ENCODE measurements at regions not wholly inside any gene's neighbourhood (a gene's known extent, or its start where the extent isn't known, plus 50 kb on each side); places are given as distances from the start of the nearest gene placed in this dataset.

GRCh38 chr12:13784504-13784903 is 196.9 kb downstream of the GRIN2B start:
- intact Hi-C loops (cut with micrococcal nuclease; ENCODE audit: unreplicated experiment) = no loop called here
- in situ Hi-C loops (cut with HindIII; ENCODE audit: extremely low pct_ligation_motif_present, low pct_unique_long_range_greater_than_20kb) = no loop called here
- H3K36me3 ChIP-seq (replicated peaks in 1 of 2; ENCODE audit: control insufficient read depth in 1 of 2, insufficient read depth in 2 of 2, low read length in 2 of 2) = no peaks in the 10 kb centered on the region
- no peaks in the 10 kb centered on the region for H3K9me3 ChIP-seq (ENCODE audit: low read length)
- no CpG with 5 or more reads among the region's 1 CpG for WGBS (ENCODE audit: low lambda C conversion rate)
- H3K79me2 ChIP-seq (ENCODE audit: insufficient read depth, low read length) = no peaks in the 10 kb centered on the region
- TF ChIP-seq ZUFSP (CRISPR knock-in tag; IDR thresholded peaks at IDR 0.05; ENCODE audit: borderline replicate concordance) (no peak), THAP7 (CRISPR knock-in tag; IDR thresholded peaks at IDR 0.05) (no peak), ZBTB3 (CRISPR knock-in tag; IDR thresholded peaks at IDR 0.05; ENCODE audit: borderline replicate concordance, low read depth) (no peak)
- H3K9ac ChIP-seq (ENCODE audit: insufficient read depth, low read depth, low read length) = no peak overlapping the region
- H3K4me3 ChIP-seq (replicated peaks in 1 of 3; ENCODE audit: insufficient read depth in 1 of 3, low read depth in 2 of 3, low read length in 3 of 3) = no peak overlapping the region
- H3K27me3 ChIP-seq (ENCODE audit: control insufficient read depth in 1 of 2, insufficient read depth in 2 of 2, low read length in 2 of 2) = no peaks in the 10 kb centered on the region
- H2AFZ ChIP-seq (ENCODE audit: low read length) = no peak overlapping the region
- no peak for DNase-seq (ENCODE audit: low spot score)
- no peak for ATAC-seq
- H3K4me1 ChIP-seq (ENCODE audit: insufficient read depth, low read length) = no peaks in the 10 kb centered on the region
- no TSS peak for BruUV-seq (replicated peaks)
- ChIA-PET POLR2A (no interaction called here), CTCF (ENCODE audit: low intra/inter-chr PET ratio, low total read pairs) (no interaction called here)
- no peak overlapping the region for H3K4me2 ChIP-seq (ENCODE audit: low read depth, low read length)
- no peaks in the 10 kb centered on the region for H4K20me1 ChIP-seq (ENCODE audit: insufficient read depth, low read length)
- no peak for FAIRE-seq
- no peak overlapping the region for H3K27ac ChIP-seq (ENCODE audit: extremely low read length, insufficient read depth, low read length)

GRCh38 chr12:13780453-13780852 is 200.9 kb downstream of the GRIN2B start:
- no peaks in the 10 kb centered on the region for H3K36me3 ChIP-seq (replicated peaks in 1 of 2; ENCODE audit: control insufficient read depth in 1 of 2, insufficient read depth in 2 of 2, low read length in 2 of 2)
- intact Hi-C loops (cut with micrococcal nuclease; ENCODE audit: unreplicated experiment) = no loop called here
- H2AFZ ChIP-seq (ENCODE audit: low read length) = no peak overlapping the region
- no peaks in the 10 kb centered on the region for H3K9me3 ChIP-seq (ENCODE audit: low read length)
- H3K79me2 ChIP-seq (ENCODE audit: insufficient read depth, low read length) = no peaks in the 10 kb centered on the region
- 1% methylated on average over 2 of the region's 2 CpGs for WGBS (ENCODE audit: low lambda C conversion rate)
- BruUV-seq (replicated peaks) = no TSS peak
- FAIRE-seq (no peak), DNase-seq (ENCODE audit: low spot score) (no peak), ATAC-seq (no peak)
- no peak overlapping the region for H3K4me3 ChIP-seq (replicated peaks in 1 of 3; ENCODE audit: insufficient read depth in 1 of 3, low read depth in 2 of 3, low read length in 3 of 3)
- H3K4me2 ChIP-seq (ENCODE audit: low read depth, low read length) = no peak overlapping the region
- in situ Hi-C loops (cut with HindIII; ENCODE audit: extremely low pct_ligation_motif_present, low pct_unique_long_range_greater_than_20kb) = no loop called here
- POLR2A ChIA-PET = no interaction called here
- H4K20me1 ChIP-seq (ENCODE audit: insufficient read depth, low read length) = no peaks in the 10 kb centered on the region
- no peaks in the 10 kb centered on the region for H3K4me1 ChIP-seq (ENCODE audit: insufficient read depth, low read length)
- H3K9ac ChIP-seq (ENCODE audit: insufficient read depth, low read depth, low read length) = no peak overlapping the region
- no peak overlapping the region for H3K27ac ChIP-seq (ENCODE audit: extremely low read length, insufficient read depth, low read length)
- CTCF ChIA-PET (ENCODE audit: low intra/inter-chr PET ratio, low total read pairs) = no interaction called here
- no peaks in the 10 kb centered on the region for H3K27me3 ChIP-seq (ENCODE audit: control insufficient read depth in 1 of 2, insufficient read depth in 2 of 2, low read length in 2 of 2)
- TF ChIP-seq NPAS2 (CRISPR knock-in tag; IDR thresholded peaks at IDR 0.05; ENCODE audit: borderline replicate concordance) = no peak
- TF ChIP-seq SNAPC2 (CRISPR knock-in tag; IDR thresholded peaks at IDR 0.05) = no peak
- no peak for TF ChIP-seq CCAR2 (optimal IDR thresholded peaks at IDR 0.05; ENCODE audit: low read depth, low read length)
- TF ChIP-seq, protein P1, sequence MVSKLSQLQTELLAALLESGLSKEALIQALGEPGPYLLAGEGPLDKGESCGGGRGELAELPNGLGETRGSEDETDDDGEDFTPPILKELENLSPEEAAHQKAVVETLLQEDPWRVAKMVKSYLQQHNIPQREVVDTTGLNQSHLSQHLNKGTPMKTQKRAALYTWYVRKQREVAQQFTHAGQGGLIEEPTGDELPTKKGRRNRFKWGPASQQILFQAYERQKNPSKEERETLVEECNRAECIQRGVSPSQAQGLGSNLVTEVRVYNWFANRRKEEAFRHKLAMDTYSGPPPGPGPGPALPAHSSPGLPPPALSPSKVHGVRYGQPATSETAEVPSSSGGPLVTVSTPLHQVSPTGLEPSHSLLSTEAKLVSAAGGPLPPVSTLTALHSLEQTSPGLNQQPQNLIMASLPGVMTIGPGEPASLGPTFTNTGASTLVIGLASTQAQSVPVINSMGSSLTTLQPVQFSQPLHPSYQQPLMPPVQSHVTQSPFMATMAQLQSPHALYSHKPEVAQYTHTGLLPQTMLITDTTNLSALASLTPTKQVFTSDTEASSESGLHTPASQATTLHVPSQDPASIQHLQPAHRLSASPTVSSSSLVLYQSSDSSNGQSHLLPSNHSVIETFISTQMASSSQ (IDR thresholded peaks at IDR 0.05; ENCODE audit: low read depth) = no peak
- TF ChIP-seq, protein P1 (CRISPR knock-in tag; IDR thresholded peaks at IDR 0.05; ENCODE audit: borderline replicate concordance) = no peak
- TF ChIP-seq, protein P2, sequence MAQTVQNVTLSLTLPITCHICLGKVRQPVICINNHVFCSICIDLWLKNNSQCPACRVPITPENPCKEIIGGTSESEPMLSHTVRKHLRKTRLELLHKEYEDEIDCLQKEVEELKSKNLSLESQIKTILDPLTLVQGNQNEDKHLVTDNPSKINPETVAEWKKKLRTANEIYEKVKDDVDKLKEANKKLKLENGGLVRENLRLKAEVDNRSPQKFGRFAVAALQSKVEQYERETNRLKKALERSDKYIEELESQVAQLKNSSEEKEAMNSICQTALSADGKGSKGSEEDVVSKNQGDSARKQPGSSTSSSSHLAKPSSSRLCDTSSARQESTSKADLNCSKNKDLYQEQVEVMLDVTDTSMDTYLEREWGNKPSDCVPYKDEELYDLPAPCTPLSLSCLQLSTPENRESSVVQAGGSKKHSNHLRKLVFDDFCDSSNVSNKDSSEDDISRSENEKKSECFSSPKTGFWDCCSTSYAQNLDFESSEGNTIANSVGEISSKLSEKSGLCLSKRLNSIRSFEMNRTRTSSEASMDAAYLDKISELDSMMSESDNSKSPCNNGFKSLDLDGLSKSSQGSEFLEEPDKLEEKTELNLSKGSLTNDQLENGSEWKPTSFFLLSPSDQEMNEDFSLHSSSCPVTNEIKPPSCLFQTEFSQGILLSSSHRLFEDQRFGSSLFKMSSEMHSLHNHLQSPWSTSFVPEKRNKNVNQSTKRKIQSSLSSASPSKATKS (CRISPR knock-in tag; IDR thresholded peaks at IDR 0.05) = no peak
- TF ChIP-seq ATF1 (CRISPR knock-in tag; IDR thresholded peaks at IDR 0.05) = no peak

Data from HepG2 (cell line).